Adipocyte (in vitro differentiated cells): ENCODE measurements at regions not wholly inside any gene's neighbourhood (a gene's known extent, or its start where the extent isn't known, plus 50 kb on each side); places are given as distances from the start of the nearest gene placed in this dataset.

Experiments used
- DNase-seq: peaks from one replicate; pipeline ENCODE4 v3.0.0-alpha.2; 2015; ENCODE audit warnings: low read depth
- H3K27me3 ChIP-seq: replicated peaks from 2 replicates; pipeline ENCODE4 v1.7.0; 2013; ENCODE audit warnings: mild to moderate bottlenecking, low read length, moderate library complexity; ENCODE audit not compliant: control insufficient read depth, insufficient read depth
- H3K36me3 ChIP-seq: 2 replicates; pipeline ENCODE4 v1.7.0; 2013; ENCODE audit warnings: low read length, mild to moderate bottlenecking, moderate library complexity; ENCODE audit not compliant: control insufficient read depth, insufficient read depth, severe bottlenecking
- H3K4me1 ChIP-seq: 2 replicates; pipeline ENCODE4 v1.7.0; 2013; ENCODE audit warnings: mild to moderate bottlenecking, low read length, moderate library complexity; ENCODE audit not compliant: control insufficient read depth, insufficient read depth
- H3K4me3 ChIP-seq: 2 replicates; pipeline ENCODE4 v1.7.0; 2013; ENCODE audit warnings: mild to moderate bottlenecking, low read length, moderate library complexity
- H3K9ac ChIP-seq: 2 replicates; pipeline ENCODE4 v1.7.0; 2013; ENCODE audit warnings: mild to moderate bottlenecking, low read length, moderate library complexity
- H3K9me3 ChIP-seq: 2 replicates; pipeline ENCODE4 v1.7.0; 2013; ENCODE audit warnings: mild to moderate bottlenecking, low read length, moderate library complexity; ENCODE audit not compliant: control insufficient read depth

DNA sequence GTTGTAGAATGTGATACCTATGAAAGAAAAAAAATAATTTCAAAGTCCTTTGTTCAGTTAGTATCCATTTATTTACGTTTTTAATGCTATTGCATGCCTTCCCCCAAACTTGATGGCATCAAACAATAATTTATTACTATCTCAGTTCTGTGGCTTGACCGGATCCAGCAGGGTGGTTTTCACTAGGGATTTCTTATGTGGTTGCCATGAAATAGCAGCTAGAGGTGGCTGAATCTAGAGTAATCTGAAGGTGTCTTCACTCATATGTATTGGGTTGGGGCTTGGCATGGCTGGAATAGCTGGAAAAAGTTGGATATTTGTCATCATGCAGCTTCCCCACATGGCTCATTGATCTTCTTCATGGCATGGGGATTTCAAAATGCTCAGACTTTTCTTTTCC lies 619.3 kb upstream of the ZNF608 start:
- Histone ChIP-seq H3K4me1 (no peaks in the 10 kb centered on the region), H3K9ac (no peak overlapping the region), H3K36me3 (no peaks in the 10 kb centered on the region), H3K4me3 (no peak overlapping the region), H3K9me3 (no peaks in the 10 kb centered on the region), H3K27me3 (no peaks in the 10 kb centered on the region)
- no peak for DNase-seq

DNA sequence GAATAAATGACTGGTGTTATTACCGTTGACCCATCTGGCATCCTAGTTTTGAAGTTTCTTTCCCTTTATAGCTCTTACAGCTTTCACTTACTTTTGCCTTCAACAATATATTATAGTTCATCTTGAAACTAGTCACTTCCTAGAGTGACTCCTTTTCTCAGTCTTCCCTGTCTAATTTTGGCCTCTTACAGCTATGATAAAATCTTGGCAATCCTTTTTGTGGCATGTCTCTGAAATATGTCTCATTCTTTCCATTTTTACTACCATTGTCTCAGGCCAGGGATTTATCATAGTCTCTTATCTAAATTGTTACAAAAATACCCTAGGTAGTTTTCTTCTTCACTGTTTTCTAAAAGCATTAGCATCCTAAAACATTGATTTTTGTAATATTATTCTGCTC lies 621.3 kb upstream of the ZNF608 start:
- H3K9ac ChIP-seq = no peak overlapping the region
- no peaks in the 10 kb centered on the region for H3K36me3 ChIP-seq
- no peaks in the 10 kb centered on the region for H3K4me1 ChIP-seq
- peak; percentile 57 for DNase-seq
- no peaks in the 10 kb centered on the region for H3K9me3 ChIP-seq
- no peak overlapping the region for H3K4me3 ChIP-seq
- no peaks in the 10 kb centered on the region for H3K27me3 ChIP-seq

DNA sequence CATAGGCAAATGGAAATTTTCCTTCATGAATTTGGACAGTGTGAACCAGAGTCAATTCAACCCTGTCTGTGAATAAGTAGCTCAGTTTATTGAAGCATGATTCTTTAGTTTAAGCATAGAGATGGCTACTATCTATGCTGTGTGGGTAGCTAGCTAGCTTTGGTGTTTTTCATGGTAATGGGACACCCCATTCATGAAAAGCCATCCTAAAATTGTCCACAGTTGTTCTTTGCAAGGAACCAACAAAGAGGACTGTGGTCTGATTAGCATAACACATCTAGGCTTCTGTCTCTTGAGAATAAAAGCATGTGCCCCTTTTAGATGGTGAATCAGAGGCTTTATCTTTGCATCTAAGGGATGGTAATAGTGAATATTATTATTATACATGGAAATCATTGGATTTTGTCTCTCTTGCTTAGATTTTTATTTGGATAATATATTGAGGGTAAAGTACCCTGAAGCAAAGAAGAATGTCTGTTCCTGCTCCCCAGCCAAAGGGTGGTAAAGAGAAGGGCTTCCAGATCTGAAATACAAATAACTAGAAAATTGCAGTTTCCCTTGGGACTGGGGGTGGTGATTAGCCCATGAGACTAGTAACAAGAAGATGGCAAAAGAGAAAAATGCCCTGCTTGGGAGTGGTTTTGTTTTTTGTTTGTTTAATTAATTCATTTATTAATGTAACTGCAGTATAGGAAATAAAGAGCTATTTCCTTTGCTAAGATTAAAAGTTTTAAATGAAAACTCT lies 624.2 kb upstream of the ZNF608 start:
- H3K9me3 ChIP-seq = no peaks in the 10 kb centered on the region
- no peaks in the 10 kb centered on the region for H3K4me1 ChIP-seq
- no peaks in the 10 kb centered on the region for H3K36me3 ChIP-seq
- no peak overlapping the region for H3K4me3 ChIP-seq
- H3K9ac ChIP-seq = no peak overlapping the region
- no peak for DNase-seq
- H3K27me3 ChIP-seq = no peaks in the 10 kb centered on the region

DNA sequence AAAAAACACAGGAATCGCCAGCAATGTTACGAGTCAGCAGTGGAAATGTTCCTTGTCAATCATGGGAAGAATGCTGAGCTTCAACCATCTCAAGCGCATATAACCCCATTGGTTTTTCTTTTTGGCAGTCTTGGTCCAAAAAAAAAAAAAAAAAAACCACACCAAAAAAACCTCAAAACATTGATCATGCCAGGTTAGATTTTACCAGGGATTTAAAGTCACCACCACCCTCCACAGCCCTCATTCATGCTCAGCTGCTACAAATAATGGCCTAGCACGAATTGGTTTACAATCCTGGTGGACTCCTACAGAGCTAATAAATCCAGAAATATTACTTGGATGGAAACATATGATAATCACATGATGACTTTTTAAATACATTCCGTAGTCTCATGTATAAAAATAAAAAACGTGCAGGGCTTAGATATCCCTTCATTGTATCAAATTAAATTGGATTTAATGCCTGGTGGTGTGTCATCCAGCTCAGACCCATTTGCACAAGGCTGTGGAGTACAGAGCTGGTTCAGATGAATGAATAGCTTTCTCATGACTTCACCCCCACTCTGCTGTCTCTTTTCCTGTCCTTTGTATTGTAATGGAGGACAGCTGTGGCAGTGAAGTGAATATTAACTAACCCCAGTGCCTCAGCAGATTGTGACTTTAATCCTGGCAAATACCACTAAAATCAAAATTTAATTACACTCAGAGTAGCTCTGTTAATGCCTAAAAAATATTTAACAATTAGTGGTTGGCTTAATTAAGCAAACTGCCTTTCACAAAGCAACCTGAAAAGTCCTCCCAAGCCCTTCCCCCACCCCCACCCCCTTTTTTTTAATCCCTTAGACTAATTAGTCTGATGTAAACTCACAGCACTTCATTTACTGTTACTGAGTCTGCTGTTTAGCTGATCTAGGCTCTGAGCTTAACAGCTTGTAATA lies 626.5 kb upstream of the ZNF608 start:
- H3K9me3 ChIP-seq = no peaks in the 10 kb centered on the region
- peak; percentile 71 for DNase-seq
- no peak overlapping the region for H3K9ac ChIP-seq
- H3K4me1 ChIP-seq = no peaks in the 10 kb centered on the region
- H3K4me3 ChIP-seq = no peak overlapping the region
- H3K36me3 ChIP-seq = no peaks in the 10 kb centered on the region
- no peaks in the 10 kb centered on the region for H3K27me3 ChIP-seq

DNA sequence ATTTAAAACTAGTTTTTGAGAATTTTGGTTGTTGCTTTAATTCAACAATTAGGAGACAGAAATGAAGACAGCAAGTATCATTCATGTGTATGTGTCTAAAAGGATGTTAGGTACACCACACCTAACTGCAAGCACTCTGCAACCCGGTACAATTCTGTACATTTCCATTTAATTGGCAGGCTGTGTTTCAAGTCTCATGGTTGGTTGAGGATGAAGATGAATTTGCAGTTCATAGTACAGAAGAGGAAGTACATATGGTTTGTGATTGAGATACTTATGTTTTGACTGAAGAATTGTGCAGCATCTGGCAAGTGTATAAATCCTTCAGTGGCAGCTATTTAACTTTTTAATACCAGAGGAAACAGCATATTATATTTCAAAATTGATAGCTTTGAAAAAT lies 628.7 kb upstream of the ZNF608 start:
- H3K9ac ChIP-seq = no peak overlapping the region
- H3K4me1 ChIP-seq = no peaks in the 10 kb centered on the region
- DNase-seq = no peak
- H3K27me3 ChIP-seq = no peaks in the 10 kb centered on the region
- no peak overlapping the region for H3K4me3 ChIP-seq
- H3K9me3 ChIP-seq = no peaks in the 10 kb centered on the region
- H3K36me3 ChIP-seq = no peaks in the 10 kb centered on the region

DNA sequence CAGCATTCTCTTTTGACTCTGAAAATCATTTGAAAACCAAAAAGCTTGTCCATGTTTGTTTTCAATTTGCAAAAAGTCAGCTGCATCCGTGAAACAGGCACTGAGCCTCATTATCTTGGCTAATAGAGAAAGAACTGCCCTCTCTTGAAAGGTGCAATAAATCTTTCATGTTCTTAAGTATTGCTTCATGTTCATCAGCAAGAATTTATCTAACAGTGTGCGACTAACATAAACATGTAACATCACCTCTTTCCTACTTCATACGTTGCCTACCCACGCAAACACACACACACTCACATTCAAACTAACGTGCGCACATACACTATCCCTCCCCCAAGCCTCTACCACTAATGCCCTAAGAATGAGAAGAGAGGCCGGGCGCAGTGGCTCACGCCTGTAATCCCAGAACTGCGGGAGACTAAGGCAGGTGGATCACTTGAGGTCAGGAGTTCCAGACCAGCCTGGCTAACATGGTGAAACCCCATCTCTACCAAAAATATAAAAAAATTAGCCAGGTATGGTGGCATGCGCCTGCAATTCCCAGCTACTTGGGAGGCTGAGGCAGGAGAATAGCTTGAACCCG lies 629.7 kb upstream of the ZNF608 start:
- Histone ChIP-seq H3K4me3 (no peak overlapping the region), H3K36me3 (no peaks in the 10 kb centered on the region), H3K9ac (no peak overlapping the region), H3K27me3 (no peaks in the 10 kb centered on the region), H3K4me1 (no peaks in the 10 kb centered on the region), H3K9me3 (no peaks in the 10 kb centered on the region)
- no peak for DNase-seq

DNA sequence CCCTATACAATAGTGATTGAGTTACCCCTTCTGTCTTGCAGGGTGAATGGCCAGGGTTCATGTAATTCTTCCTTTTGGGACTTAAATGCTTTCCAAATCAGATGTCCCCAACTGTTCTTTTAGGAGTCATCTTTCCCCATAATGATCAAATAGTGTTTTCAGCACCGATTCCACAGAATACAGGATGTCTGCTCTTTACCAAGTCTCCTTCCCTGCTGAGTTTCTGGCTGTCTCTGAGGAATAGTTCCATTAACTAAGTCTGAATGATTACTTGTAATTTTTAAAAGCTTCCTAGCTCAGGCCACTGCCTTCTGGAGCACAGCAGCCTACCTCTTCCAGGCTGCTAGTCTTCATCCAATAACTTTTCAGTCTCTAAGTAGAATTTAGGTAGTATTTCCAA lies 630.7 kb upstream of the ZNF608 start:
- Histone ChIP-seq H3K27me3 (no peaks in the 10 kb centered on the region), H3K4me3 (no peak overlapping the region), H3K9ac (no peak overlapping the region), H3K9me3 (no peaks in the 10 kb centered on the region), H3K36me3 (no peaks in the 10 kb centered on the region), H3K4me1 (no peaks in the 10 kb centered on the region)
- no peak for DNase-seq

DNA sequence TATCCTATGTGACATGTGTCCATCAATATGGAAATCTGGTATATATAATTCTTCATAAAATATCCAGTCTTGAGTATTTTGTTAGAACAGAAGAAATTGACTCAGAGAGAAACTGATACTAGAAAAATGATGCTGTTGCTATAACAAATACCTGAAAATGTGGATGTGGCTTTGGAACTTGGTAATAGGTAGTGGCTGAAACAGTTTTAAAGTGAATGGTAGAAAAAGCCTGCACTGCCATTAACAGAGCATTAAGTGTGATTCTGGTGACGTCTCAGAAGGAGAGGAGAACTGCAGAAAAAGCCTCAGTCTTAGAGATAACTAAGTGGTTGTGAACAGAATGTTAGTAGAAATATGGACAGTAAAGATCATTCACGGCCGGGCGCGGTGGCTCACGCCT lies 634.9 kb upstream of the ZNF608 start:
- no peak overlapping the region for H3K4me3 ChIP-seq
- no peaks in the 10 kb centered on the region for H3K36me3 ChIP-seq
- H3K9me3 ChIP-seq = no peaks in the 10 kb centered on the region
- no peak for DNase-seq
- no peak overlapping the region for H3K9ac ChIP-seq
- no peaks in the 10 kb centered on the region for H3K4me1 ChIP-seq
- no peaks in the 10 kb centered on the region for H3K27me3 ChIP-seq

DNA sequence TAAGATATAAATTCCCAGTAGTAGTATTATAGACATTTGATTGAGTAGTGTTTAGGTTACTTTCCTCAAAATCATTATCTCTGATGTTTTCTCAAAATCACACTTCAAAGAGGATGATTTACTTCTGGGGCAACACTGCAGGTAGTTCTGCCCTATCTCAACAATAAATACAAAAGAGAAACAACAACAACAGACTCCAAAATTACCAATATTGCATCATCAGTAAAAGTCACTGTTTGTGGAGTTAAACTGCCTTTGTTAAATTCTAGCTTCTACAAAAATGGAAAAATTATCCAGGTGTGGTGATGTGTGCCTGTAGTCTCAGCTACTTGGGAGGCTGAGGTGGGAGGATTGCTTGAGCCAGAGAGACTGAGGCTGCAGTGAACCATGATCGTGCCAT lies 637.6 kb upstream of the ZNF608 start:
- Histone ChIP-seq H3K4me1 (no peaks in the 10 kb centered on the region), H3K27me3 (no peaks in the 10 kb centered on the region), H3K36me3 (no peaks in the 10 kb centered on the region), H3K9me3 (no peaks in the 10 kb centered on the region), H3K9ac (no peak overlapping the region), H3K4me3 (no peak overlapping the region)
- DNase-seq = no peak

DNA sequence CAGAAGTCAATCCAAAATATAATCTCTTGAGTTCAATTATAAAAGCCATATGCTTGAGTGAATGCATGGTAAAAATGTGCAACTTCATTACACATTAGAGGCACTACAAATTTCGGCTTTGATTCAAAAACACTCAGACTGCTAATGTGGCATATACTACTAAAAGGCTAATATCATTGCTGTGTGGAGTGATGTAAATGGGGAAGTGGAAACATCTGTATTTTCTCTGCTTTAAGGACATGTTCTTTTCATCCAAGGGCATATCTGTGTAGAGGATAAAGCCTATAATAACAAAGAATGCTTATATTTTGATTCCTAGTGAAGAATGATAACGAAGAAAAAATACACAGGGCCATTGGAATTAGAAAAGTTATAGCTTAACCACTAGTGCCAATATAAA lies 643.9 kb upstream of the ZNF608 start:
- no peaks in the 10 kb centered on the region for H3K27me3 ChIP-seq
- no peak overlapping the region for H3K9ac ChIP-seq
- peak; percentile 32 for DNase-seq
- H3K36me3 ChIP-seq = no peaks in the 10 kb centered on the region
- peaks cover 13% of the 10 kb centered on the region for H3K4me1 ChIP-seq
- no peaks in the 10 kb centered on the region for H3K9me3 ChIP-seq
- H3K4me3 ChIP-seq = no peak overlapping the region

DNA sequence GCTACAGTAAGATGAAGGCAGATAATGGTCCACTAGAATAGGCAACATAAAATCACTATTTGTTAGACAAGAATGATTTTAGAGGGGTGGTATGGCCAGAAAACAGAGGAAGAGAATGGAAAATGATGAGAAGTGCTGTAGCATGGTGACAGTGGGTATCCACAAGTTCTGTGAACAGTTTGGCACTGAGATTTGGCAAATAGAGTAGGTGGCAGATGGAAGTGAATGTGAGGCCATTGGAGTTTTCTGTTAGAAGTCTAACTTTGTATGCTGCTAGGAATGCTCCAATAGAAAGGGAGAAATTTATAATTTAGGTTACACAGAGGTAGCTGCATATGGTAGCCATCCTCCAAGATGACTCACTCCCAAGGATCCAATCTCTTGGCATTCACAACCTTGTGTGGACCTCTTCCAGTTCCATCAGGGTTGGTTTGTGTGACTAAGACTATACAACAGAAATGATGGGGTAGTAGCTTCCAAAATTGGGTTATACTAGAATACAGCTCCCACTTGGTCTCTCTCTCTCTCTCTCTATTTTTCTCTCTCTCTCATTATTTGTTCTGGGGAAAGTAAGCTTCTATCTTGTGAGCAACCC lies 646.9 kb upstream of the ZNF608 start:
- Histone ChIP-seq H3K27me3 (no peaks in the 10 kb centered on the region), H3K9me3 (peaks cover 8% of the 10 kb centered on the region), H3K36me3 (no peaks in the 10 kb centered on the region), H3K4me3 (no peak overlapping the region), H3K4me1 (peaks cover 13% of the 10 kb centered on the region), H3K9ac (no peak overlapping the region)
- DNase-seq = no peak
